Suprapubic skin (tissue), 3 donors: ENCODE measurements at regions not wholly inside any gene's neighbourhood (a gene's known extent, or its start where the extent isn't known, plus 50 kb on each side); places are given as distances from the start of the nearest gene placed in this dataset.

Experiments used
- CTCF ChIP-seq, 2 donors: fragments of 200-600 bp in 1 of 2; fragments of 450-650 bp in 1 of 2; sonication (generic) in 1 of 2; IDR thresholded peaks; one replicate each; pipeline ENCODE4 v1.5.1; 2016 to 2019; ENCODE audit warnings: antibody characterized with exemption in 2 of 2, mild to moderate bottlenecking in 1 of 2, moderate library complexity in 1 of 2
- POLR2A ChIP-seq, 2 donors: fragments of 450-650 bp; IDR thresholded peaks; one replicate each; pipeline ENCODE4 v1.6.1; 2017; ENCODE audit warnings: antibody characterized with exemption in 2 of 2, mild to moderate bottlenecking in 2 of 2, moderate library complexity in 2 of 2

GRCh38 chr5:145260670-145261069 lies 574.5 kb downstream of the PRELID2 start:
- TF ChIP-seq CTCF (IDR thresholded peaks at IDR 0.05) = no peak
- no peak for TF ChIP-seq POLR2A (IDR thresholded peaks at IDR 0.05)
